HG03354 (cell line): ENCODE measurements at regions not wholly inside any gene's neighbourhood (a gene's known extent, or its start where the extent isn't known, plus 50 kb on each side); places are given as distances from the start of the nearest gene placed in this dataset.
A peak's percentile ranks its signal among the peaks of the same experiment; 100 is the strongest.

Experiments
- ATAC-seq: cut with Tn5 transposase; IDR thresholded peaks from one replicate; pipeline ENCODE4 v1.9.1; 2021; ENCODE audit warnings: mild to moderate bottlenecking; ENCODE audit not compliant: unreplicated experiment, poor library complexity, severe bottlenecking

DNA sequence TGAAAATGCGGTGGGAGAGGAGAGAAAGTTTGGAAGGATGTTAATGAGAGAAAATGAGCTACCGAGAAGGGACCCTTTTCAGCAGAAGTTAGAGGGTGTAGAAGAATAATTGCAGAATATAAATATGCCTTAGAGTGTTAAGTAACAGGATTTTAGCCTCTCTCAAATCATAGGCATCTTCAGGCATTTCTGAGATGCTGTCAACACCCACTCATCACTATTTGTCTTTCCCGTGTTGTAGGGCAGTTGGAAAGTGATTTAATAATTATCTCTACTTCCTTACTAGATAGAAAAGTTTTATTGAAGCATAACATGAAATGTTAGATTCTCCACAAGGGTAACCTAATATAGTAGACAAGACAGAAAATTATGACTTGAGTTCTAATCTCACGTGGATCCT lies 96.4 kb upstream of the RGS4 start:
- no peak for ATAC-seq

- no peak for ATAC-seq
Observed at GRCh38 chr1:162970021-162970420, 99.1 kb upstream of the RGS4 start.

- no peak for ATAC-seq
Observed at GRCh38 chr1:162966613-162967012, 102.5 kb upstream of the RGS4 start.

DNA sequence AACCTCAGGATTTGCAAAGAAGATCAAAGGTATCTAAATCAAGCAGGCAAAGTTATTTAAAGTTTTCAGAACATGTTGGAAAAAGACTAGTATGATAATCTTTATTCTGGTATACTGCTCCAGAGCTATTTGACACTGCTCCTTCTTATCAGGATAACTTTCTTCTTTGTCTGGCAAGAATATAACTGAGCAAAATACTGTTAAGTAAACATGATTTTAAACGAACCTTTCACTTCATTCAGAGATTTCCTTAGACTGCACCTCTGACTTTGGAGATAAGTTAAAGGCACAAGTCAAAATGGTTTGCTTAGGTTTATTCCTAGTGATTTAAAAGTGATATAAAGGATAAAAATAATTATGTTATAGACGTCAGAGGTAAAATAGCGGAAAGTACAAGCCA lies 103.9 kb upstream of the CCDC190 start:
- ATAC-seq, result no peak

- no peak for ATAC-seq
Observed at GRCh38 chr1:162956922-162957321, 95.9 kb upstream of the CCDC190 start.

DNA sequence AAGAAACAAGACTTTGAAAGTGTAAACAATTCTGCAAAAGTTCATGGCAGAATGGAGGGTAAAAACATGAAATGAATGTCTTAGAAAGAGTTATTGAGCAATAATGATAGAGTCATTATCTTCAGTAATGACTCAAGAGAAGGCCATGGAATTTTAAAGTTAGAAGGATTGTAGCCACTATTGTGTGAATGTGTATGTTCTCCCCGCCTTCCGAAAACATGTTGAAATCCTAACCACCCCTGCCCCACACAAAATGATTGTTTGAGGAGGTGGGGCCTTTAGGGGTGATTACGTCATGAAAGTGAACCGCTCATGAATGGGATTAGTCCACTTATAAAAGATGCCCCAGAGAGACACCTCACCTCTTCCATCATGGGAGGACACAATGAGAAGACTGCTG lies 93.8 kb upstream of the CCDC190 start:
- no peak for ATAC-seq

DNA sequence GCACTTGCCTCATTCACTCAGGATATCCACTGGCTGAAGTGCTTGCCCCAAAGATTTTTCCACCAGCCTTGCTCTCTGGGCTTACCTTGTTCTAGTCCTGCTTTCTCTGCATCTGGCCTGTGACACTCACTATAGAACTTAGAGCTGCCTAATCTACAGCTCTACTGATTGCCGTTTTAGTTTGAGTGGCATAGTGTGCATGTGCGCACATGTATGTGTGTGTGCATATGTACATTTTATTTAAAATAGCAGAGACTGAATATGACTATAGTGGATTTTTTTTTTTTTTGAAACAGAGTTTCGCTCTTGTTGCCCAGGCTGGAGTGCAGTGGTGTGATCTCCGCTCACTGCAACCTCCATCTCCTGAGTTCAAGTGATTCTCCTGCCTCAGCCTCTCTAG lies 92.0 kb upstream of the CCDC190 start:
- no peak for ATAC-seq

DNA sequence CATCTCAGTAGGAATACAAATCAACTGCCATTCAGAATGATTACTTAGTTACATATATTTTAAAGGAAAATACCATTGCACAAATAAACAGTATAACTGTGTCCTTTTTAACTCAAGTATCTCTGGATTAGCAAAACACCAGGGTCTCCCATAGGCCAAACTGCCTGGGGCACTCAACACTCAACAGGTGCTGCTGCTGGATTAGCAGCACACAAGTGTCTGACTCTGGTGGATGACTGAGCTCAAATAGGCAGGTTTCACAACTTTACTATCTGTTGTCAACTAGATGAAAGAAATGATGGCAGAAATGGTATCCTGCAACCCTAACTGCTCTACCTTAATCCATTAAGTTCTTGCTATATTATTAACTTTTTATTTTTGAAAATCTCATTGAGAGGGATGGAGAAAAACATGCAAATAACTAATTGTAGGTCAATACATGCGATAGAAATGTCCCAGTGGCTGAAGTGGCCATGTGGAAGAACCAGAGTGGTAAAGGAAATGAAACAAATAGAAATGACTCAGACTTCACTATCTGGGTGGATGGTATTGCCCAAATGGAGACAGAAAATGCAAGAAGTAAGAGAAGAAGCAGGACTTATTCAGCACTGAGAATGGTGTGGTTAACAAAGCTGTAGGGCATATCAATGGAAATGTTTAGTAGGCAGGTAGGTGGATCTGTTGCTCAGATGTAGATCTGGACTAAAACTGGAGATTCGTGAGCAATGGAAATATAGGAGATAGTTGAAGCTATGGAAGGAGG lies 90.8 kb upstream of the CCDC190 start:
- peak; percentile 98 for ATAC-seq

- ATAC-seq, result no peak
Observed at GRCh38 chr1:162950187-162950586, 89.2 kb upstream of the CCDC190 start.

DNA sequence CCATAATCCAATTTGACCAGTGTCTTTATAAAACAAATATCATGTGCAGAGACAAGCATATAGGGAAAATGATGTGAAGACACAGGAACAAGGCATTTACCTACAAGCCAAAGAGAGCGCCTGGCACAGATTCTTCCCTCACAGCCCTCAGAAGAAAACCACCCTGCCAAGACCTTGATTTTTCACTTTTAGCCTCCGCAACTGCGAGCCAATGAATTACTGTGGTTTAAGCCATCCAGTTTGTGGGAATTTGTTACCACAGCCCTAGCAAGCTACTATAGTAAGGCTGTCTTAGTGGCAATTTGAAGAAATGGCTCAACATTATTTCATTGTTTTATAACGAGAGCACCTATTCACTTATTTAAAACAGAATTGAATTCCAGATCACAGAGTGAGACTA lies 85.7 kb upstream of the CCDC190 start:
- ATAC-seq, result no peak

DNA sequence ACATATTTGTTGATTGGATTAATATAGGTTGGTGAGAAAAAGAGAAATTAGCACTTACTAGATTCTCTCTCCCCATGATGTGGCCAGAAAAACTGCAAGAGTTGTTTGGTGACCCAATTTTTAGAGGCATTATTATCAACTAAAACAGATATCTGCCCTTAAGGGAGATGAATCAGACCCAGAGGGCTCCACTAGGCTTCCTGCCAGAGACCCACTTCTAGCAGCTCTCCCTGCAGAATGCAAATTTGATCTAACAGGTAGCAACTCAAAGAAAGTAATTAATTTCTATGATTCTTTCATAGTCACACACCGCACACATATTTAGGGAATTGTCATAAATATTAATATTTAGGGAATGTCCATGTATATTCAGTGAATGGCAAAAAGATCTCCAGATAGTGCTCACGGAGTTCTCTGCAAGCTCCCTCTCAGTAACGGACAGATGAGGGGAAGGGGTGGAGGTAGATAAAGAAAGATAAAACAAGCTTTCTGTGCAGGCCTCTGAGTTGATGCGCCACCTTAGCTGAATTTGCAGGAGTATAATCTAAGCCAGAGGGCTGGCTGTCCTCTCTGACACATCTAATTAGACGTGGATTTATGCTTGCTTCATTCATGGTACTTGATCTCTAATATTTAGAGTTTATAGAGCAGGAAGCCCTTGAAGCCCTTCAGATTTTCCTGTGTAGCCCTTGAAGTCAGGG lies 84.1 kb upstream of the CCDC190 start:
- no peak for ATAC-seq

GRCh38 chr1:162943622-162944021 lies 82.6 kb upstream of the CCDC190 start:
- no peak for ATAC-seq

- ATAC-seq, result no peak
Observed at GRCh38 chr1:162942916-162943559, 82.1 kb upstream of the CCDC190 start.

GRCh38 chr1:162941024-162941423 lies 80.0 kb upstream of the CCDC190 start:
- no peak for ATAC-seq

DNA sequence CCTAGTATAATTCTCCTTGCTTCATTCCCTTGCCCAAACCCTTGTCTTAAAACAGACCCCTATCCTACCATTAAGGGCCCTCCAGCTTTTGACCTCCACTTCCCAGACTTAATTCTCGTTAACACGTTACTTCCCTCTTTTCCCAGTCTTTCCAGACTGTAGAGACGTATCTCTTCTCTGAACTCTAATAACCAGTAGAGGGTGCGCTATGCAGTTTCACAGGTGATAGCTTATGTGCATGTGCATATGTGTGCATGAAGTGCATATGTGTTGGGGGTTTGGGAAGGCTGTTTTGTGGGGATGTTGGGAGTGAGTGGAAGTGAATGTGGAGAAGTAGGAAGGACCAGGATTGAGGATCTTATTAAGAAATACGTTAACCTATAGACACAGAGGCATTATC lies 78.1 kb upstream of the CCDC190 start:
- no peak for ATAC-seq

- ATAC-seq, result no peak
Observed at GRCh38 chr1:162937716-162938395, 76.9 kb upstream of the CCDC190 start.

DNA sequence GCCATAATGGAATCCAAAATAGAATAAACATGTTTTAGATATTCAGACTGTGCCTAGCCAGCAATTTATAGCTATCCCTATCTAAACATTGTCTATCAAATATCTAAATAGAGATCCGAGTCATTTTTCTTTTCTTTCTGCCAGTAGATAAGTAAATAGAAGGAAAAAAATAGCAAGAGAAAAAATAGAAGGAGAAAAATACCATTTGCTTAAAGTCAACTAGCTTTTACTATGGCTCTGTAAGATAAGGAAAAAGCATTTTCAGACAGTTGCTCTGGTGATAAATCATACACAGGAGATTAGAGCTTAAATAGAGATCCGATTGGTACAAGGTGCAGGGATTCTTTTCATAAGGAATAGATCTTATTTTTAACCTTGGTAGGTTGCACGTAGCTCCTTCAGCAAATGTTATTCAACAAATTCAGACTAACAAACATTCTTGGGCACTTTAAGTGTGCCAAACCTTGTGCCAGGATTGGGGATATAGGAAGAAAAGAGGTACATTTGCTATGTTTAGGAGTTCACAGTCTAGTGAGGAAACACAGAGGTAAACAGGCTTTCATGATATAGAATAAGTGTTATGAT lies 70.1 kb upstream of the CCDC190 start:
- ATAC-seq, result no peak

- no peak for ATAC-seq
Observed at GRCh38 chr1:162930532-162930931, 69.6 kb upstream of the CCDC190 start.

- no peak for ATAC-seq
Observed at GRCh38 chr1:162929177-162929576, 68.2 kb upstream of the CCDC190 start.

GRCh38 chr1:162928141-162928540 lies 67.2 kb upstream of the CCDC190 start:
- no peak for ATAC-seq
